ENCODE measurements at regions not wholly inside any gene's neighbourhood (a gene's known extent, or its start where the extent isn't known, plus 50 kb on each side); places are given as distances from the start of the nearest gene placed in this dataset.

- TF ChIP-seq EZH2phosphoT487 (IDR thresholded peaks at IDR 0.05; ENCODE audit: borderline replicate concordance, low read length) (no peak), CTCF (IDR thresholded peaks at IDR 0.05; ENCODE audit: low read depth, low read length, poor library complexity, severe bottlenecking) (no peak)
- Histone ChIP-seq H3K36me3 (ENCODE audit: control insufficient read depth, low read length) (no peaks in the 10 kb centered on the region), H3K27ac (ENCODE audit: low read depth, low read length) (no peak overlapping the region), H3K9me2 (replicated peaks; ENCODE audit: control insufficient read depth, low read length) (no peaks in the 10 kb centered on the region), H3K4me1 (ENCODE audit: control insufficient read depth, low read length) (no peaks in the 10 kb centered on the region), H3K9me3 (ENCODE audit: control insufficient read depth, insufficient read depth, low read length) (no peaks in the 10 kb centered on the region), H3F3A (ENCODE audit: control insufficient read depth, insufficient read depth) (no peaks in the 10 kb centered on the region), H3K79me2 (ENCODE audit: control insufficient read depth, low read length) (no peaks in the 10 kb centered on the region), H3K27me3 (ENCODE audit: control insufficient read depth, low read length) (no peaks in the 10 kb centered on the region), H3K4me3 (ENCODE audit: low read length) (no peak overlapping the region), H3K4me2 (ENCODE audit: low read length) (no peak overlapping the region), H4K20me1 (ENCODE audit: control insufficient read depth, insufficient read depth, low read depth, low read length) (no peaks in the 10 kb centered on the region)
Measured at GRCh38 chrX:39654183-39654925, 443.4 kb downstream of the BCOR start.

- Histone ChIP-seq H3K79me2 (ENCODE audit: control insufficient read depth, low read length) (no peaks in the 10 kb centered on the region), H3K9me2 (replicated peaks; ENCODE audit: control insufficient read depth, low read length) (no peaks in the 10 kb centered on the region), H4K20me1 (ENCODE audit: control insufficient read depth, insufficient read depth, low read depth, low read length) (no peaks in the 10 kb centered on the region), H3K4me3 (ENCODE audit: low read length) (no peak overlapping the region), H3K36me3 (ENCODE audit: control insufficient read depth, low read length) (no peaks in the 10 kb centered on the region), H3F3A (ENCODE audit: control insufficient read depth, insufficient read depth) (no peaks in the 10 kb centered on the region), H3K4me2 (ENCODE audit: low read length) (no peak overlapping the region), H3K4me1 (ENCODE audit: control insufficient read depth, low read length) (no peaks in the 10 kb centered on the region), H3K27me3 (ENCODE audit: control insufficient read depth, low read length) (no peaks in the 10 kb centered on the region), H3K9me3 (ENCODE audit: control insufficient read depth, insufficient read depth, low read length) (no peaks in the 10 kb centered on the region), H3K27ac (ENCODE audit: low read depth, low read length) (no peak overlapping the region)
- TF ChIP-seq EZH2phosphoT487 (IDR thresholded peaks at IDR 0.05; ENCODE audit: borderline replicate concordance, low read length) (no peak), CTCF (IDR thresholded peaks at IDR 0.05; ENCODE audit: low read depth, low read length, poor library complexity, severe bottlenecking) (no peak)
Measured at GRCh38 chrX:39654952-39655351, 442.8 kb downstream of the BCOR start.

GRCh38 chrX:39661116-39661907 is 436.4 kb downstream of the BCOR start:
- H3F3A ChIP-seq (ENCODE audit: control insufficient read depth, insufficient read depth), result no peaks in the 10 kb centered on the region
- H3K79me2 ChIP-seq (ENCODE audit: control insufficient read depth, low read length), result no peaks in the 10 kb centered on the region
- H3K27me3 ChIP-seq (ENCODE audit: control insufficient read depth, low read length), result no peaks in the 10 kb centered on the region
- H3K4me2 ChIP-seq (ENCODE audit: low read length), result no peak overlapping the region
- no peaks in the 10 kb centered on the region for H3K9me3 ChIP-seq (ENCODE audit: control insufficient read depth, insufficient read depth, low read length)
- no peak overlapping the region for H3K4me3 ChIP-seq (ENCODE audit: low read length)
- no peaks in the 10 kb centered on the region for H3K36me3 ChIP-seq (ENCODE audit: control insufficient read depth, low read length)
- H3K4me1 ChIP-seq (ENCODE audit: control insufficient read depth, low read length), result no peaks in the 10 kb centered on the region
- H4K20me1 ChIP-seq (ENCODE audit: control insufficient read depth, insufficient read depth, low read depth, low read length), result no peaks in the 10 kb centered on the region
- H3K9me2 ChIP-seq (replicated peaks; ENCODE audit: control insufficient read depth, low read length), result no peaks in the 10 kb centered on the region
- no peak overlapping the region for H3K27ac ChIP-seq (ENCODE audit: low read depth, low read length)
- no peak for TF ChIP-seq EZH2phosphoT487 (IDR thresholded peaks at IDR 0.05; ENCODE audit: borderline replicate concordance, low read length)
- TF ChIP-seq CTCF (IDR thresholded peaks at IDR 0.05; ENCODE audit: low read depth, low read length, poor library complexity, severe bottlenecking), result no peak

Measured in DOHH2 (cell line).